HCT116 (cell line): ENCODE measurements at regions not wholly inside any gene's neighbourhood (a gene's known extent, or its start where the extent isn't known, plus 50 kb on each side); places are given as distances from the start of the nearest gene placed in this dataset.

ENCODE experiments used
- ATAC-seq: fragments of 200-7000 bp; cut with Tn5 transposase; 2 replicates; pipeline ENCODE4 v1.9.1; 2020; ENCODE audit warnings: mild to moderate bottlenecking, moderate library complexity
- BruUV-seq: library from RNA; stranded (reverse); fragments of 400-500 nt; replicated peaks from 2 replicates; lab custom pipeline; 2021; lab: Mats Ljungman, UMichigan
- CTCF ChIA-PET: fragments of 300-600 bp; sonication (Branson Sonifier 250); formaldehyde crosslinking; loops from one replicate; lab custom pipeline; 2021; ENCODE audit warnings: antibody characterized with exemption; lab: Charles Lee
- POLR2A ChIA-PET: fragments of 300-600, 350-600 bp; sonication (Branson Sonifier 250); formaldehyde crosslinking; loops from one replicate; lab custom pipeline; 2021; ENCODE audit warnings: antibody characterized with exemption; lab: Charles Lee
- RAD21 ChIA-PET, 2 experiments: fragments of 300-600 bp; sonication (Branson Sonifier 250); formaldehyde crosslinking; loops; one replicate each; lab custom pipeline; 2023; ENCODE audit warnings: low total read pairs in 2 of 2; ENCODE audit not compliant: uncharacterized antibody in 2 of 2, unreplicated experiment in 2 of 2, low non-redundant PET in 1 of 2; lab: Charles Lee
- DNase-seq: peaks from one replicate; pipeline ENCODE4 v3.0.0-alpha.2; 2010; ENCODE audit warnings: low read depth, low spot score
- H2AFZ ChIP-seq: fragments of 200-600 bp; shearing (Covaris generic), sonication (generic); 2 replicates; pipeline ENCODE4 v1.6.1; 2017; ENCODE audit warnings: low read depth, mixed run types, mixed read lengths, antibody characterized with exemption, low read length; ENCODE audit not compliant: poor library complexity, severe bottlenecking
- H3K27ac ChIP-seq: 2 replicates; pipeline ENCODE4 v1.5.1; 2012; ENCODE audit warnings: low read depth, low read length
- H3K27me3 ChIP-seq: fragments of 200-600 bp; sonication (generic); 2 replicates; pipeline ENCODE4 v1.6.1; 2016; ENCODE audit warnings: mixed run types, low read length, mixed read lengths; ENCODE audit not compliant: insufficient read depth
- H3K36me3 ChIP-seq, 2 experiments: fragments of 200-500 bp in 1 of 2; fragments of 200-600 bp in 1 of 2; sonication (Bioruptor generic) in 1 of 2; sonication (generic) in 1 of 2; 2 replicates each; pipeline versions ENCODE4 v1.5.1 to v1.6.1; 2014 to 2016; ENCODE audit warnings: low read length in 2 of 2, inconsistent platforms in 1 of 2, mixed read lengths in 1 of 2, mixed run types in 1 of 2; ENCODE audit not compliant: insufficient read depth in 2 of 2, control insufficient read depth in 1 of 2
- H3K4me1 ChIP-seq, 2 experiments: fragments of 200-600 bp in 1 of 2; sonication (generic) in 1 of 2; 2 replicates each; pipeline versions ENCODE4 v1.5.1 to v1.6.1; 2012 to 2017; ENCODE audit warnings: low read length in 2 of 2, inconsistent platforms in 1 of 2, mild to moderate bottlenecking in 1 of 2, mixed read lengths in 1 of 2, mixed run types in 1 of 2, moderate library complexity in 1 of 2; ENCODE audit not compliant: insufficient read depth in 2 of 2, control insufficient read depth in 1 of 2
- H3K4me2 ChIP-seq: fragments of 200-600 bp; sonication (generic); 2 replicates; pipeline ENCODE4 v1.6.1; 2017; ENCODE audit warnings: mixed run types, low read length, mixed read lengths
- H3K4me3 ChIP-seq, 2 experiments: fragments of 200-600 bp in 1 of 2; sonication (generic) in 1 of 2; replicated peaks in 1 of 2; 2 replicates each; pipeline ENCODE4 v1.5.1; 2011 to 2016; ENCODE audit warnings: low read length in 2 of 2, control low read depth in 1 of 2, low read depth in 1 of 2, mild to moderate bottlenecking in 1 of 2, mixed read lengths in 1 of 2, mixed run types in 1 of 2
- H3K79me2 ChIP-seq: fragments of 200-600 bp; sonication (generic); 2 replicates; pipeline ENCODE4 v1.6.1; 2017; ENCODE audit warnings: mild to moderate bottlenecking, mixed run types, low read length, moderate library complexity, mixed read lengths; ENCODE audit not compliant: insufficient read depth
- H3K9ac ChIP-seq: fragments of 200-600 bp; sonication (generic); 2 replicates; pipeline ENCODE4 v1.6.1; 2016; ENCODE audit warnings: low read length, mixed read lengths
- H3K9me2 ChIP-seq: fragments of 200-600 bp; sonication (generic), shearing (Covaris generic); 2 replicates; pipeline ENCODE4 v1.6.1; 2017; ENCODE audit warnings: mixed run types, mild to moderate bottlenecking, moderate library complexity; ENCODE audit not compliant: insufficient read depth
- H3K9me3 ChIP-seq, 2 experiments: fragments of 200-500 bp in 1 of 2; fragments of 200-600 bp in 1 of 2; sonication (Bioruptor generic) in 1 of 2; sonication (generic) in 1 of 2; 2 replicates each; pipeline ENCODE4 v1.6.1; 2014 to 2017; ENCODE audit warnings: low read length in 2 of 2, mixed read lengths in 2 of 2, inconsistent platforms in 1 of 2, low read depth in 1 of 2, mild to moderate bottlenecking in 1 of 2, mixed run types in 1 of 2, moderate library complexity in 1 of 2; ENCODE audit not compliant: control insufficient read depth in 1 of 2, insufficient read depth in 1 of 2
- H4K20me1 ChIP-seq: fragments of 200-600 bp; sonication (generic), shearing (Covaris generic); 2 replicates; pipeline ENCODE4 v1.6.1; 2017; ENCODE audit warnings: mixed run types, mild to moderate bottlenecking, moderate library complexity; ENCODE audit not compliant: insufficient read depth
- CEBPB ChIP-seq: IDR thresholded peaks from 2 replicates; pipeline ENCODE4 v1.6.1; 2012; ENCODE audit warnings: low read depth
- ELF1 ChIP-seq: IDR thresholded peaks from 2 replicates; pipeline ENCODE4 v1.6.1; 2012; ENCODE audit warnings: low read depth, borderline replicate concordance
- JUND ChIP-seq: IDR thresholded peaks from 2 replicates; pipeline ENCODE4 v1.6.1; 2012
- SIN3A ChIP-seq: IDR thresholded peaks from 2 replicates; pipeline ENCODE4 v1.6.1; 2012; ENCODE audit warnings: low read depth
- SP1 ChIP-seq: IDR thresholded peaks from 2 replicates; pipeline ENCODE4 v1.6.1; 2012; ENCODE audit warnings: low read depth
- TCF7L2 ChIP-seq: IDR thresholded peaks from 2 replicates; pipeline ENCODE4 v1.7.0; 2011; ENCODE audit warnings: borderline replicate concordance, inconsistent platforms; ENCODE audit not compliant: insufficient read depth, insufficient read length; ENCODE audit errors: extremely low read depth
- intact Hi-C: fragments of 100-400 bp; cut with micrococcal nuclease; formaldehyde crosslinking; loops from 2 replicates; pipeline ENCODE4 v1.10.0; 2022
- TF ChIP-seq, protein P1 (sequence below): IDR thresholded peaks from 2 replicates; pipeline ENCODE4 v1.6.1; 2012

DNA sequence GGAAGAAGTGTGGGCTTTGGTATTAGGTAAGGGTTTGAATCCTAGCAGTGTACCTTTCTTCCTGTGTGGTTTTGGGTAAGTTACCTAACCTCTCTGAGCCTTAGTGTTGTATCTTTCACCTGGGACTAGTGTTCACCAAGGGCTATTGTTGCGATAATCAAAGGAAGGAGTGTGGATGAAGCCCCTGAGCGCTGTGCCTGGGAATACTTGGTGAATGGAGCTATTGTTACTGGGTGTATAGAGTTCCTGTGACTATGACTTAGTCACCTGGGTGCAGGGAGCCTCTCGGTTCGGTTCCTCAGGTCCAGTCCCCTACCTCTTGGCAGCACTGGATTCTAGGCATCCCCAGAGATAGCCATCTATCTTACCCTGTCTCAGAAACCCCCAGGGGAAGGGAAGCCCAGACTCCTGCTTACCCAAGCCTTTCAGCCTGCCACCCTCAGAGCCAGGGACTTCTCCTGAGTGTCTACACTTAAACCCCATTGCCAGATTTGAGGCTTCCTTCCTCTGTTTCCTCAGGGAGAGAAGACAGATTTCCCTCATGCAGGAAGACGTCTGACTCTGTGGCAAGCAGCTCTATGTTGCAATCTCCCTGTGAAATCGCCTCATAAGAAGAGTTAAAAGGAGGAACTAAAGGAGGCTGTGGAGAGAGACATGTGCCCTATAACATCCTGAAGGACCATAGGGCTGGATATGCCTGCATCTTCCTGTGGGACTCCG, 181.0 kb upstream of the PITX1 start:
- Histone ChIP-seq H4K20me1 (no peaks in the 10 kb centered on the region), H3K9me2 (no peaks in the 10 kb centered on the region)
- no peak for TF ChIP-seq TCF7L2
- no peak for TF ChIP-seq JUND
- no peak for TF ChIP-seq SP1
- TF ChIP-seq SIN3A, result no peak
- TF ChIP-seq ELF1, result no peak
- TF ChIP-seq CEBPB, result no peak
- TF ChIP-seq, all 23 proteins: peak for 0
- no peak overlapping the region for H2AFZ ChIP-seq
- no peaks in the 10 kb centered on the region for H3K9me3 ChIP-seq
- no peaks in the 10 kb centered on the region for H3K4me1 ChIP-seq
- ATAC-seq (no peak), DNase-seq (no peak)
- H3K27ac ChIP-seq, result no peak overlapping the region
- POLR2A ChIA-PET, result no interaction called here
- H3K79me2 ChIP-seq, result no peaks in the 10 kb centered on the region
- intact Hi-C loops, result no loop called here
- no peak overlapping the region for H3K4me3 ChIP-seq
- CTCF ChIA-PET, result no interaction called here
- no peaks in the 10 kb centered on the region for H3K27me3 ChIP-seq
- BruUV-seq, result no TSS peak
- no peak overlapping the region for H3K4me2 ChIP-seq
- RAD21 ChIA-PET, result no interaction called here
- H3K36me3 ChIP-seq, result no peaks in the 10 kb centered on the region
- no peak overlapping the region for H3K9ac ChIP-seq

DNA sequence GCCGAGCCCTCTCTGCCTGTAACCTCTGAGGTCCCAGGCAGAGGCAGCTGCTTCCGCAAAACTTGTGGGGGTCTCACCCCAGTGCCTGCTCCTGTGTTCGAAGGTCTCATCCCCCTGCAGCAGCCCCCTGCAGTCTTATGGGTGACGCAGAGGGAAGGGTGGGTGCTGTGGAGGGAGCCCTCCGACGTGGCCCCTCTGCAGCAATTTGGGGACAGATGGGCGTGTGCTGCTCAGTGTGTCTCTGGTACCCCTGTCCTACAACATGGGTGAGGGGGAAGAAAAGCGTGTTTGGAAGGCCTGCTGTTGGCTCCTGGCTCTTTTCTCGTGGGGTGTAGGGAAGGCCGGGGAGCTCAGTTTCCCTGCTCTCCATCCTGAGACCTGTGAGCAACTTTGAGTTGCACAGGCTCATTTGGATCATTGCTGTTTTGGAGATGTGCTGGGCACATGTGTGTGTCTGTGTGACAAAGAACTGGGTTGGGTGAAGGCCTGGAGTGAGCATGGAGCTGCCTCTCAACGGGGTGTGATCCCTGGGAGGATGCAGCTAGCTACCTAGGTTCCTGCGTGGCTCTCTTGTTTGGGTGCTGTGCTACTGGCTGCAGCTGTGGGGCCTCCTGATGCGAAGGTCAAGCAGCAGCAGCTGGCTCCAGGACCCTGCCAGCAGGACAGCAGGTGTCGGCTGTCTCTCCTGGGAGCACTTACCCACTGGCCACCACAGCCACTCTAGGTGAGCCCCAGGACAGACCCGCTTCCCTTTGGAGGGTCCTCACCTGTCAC, 179.6 kb upstream of the PITX1 start:
- Histone ChIP-seq H3K27me3 (no peaks in the 10 kb centered on the region), H2AFZ (no peak overlapping the region), H3K9me2 (no peaks in the 10 kb centered on the region), H3K79me2 (no peaks in the 10 kb centered on the region), H3K4me2 (no peak overlapping the region), H3K9me3 (no peaks in the 10 kb centered on the region), H3K9ac (no peak overlapping the region), H3K4me1 (peaks cover 4 to 10% of the 10 kb centered on the region in 2 experiments), H3K36me3 (no peaks in the 10 kb centered on the region), H4K20me1 (no peaks in the 10 kb centered on the region), H3K4me3 (no peak overlapping the region), H3K27ac (no peak overlapping the region)
- RAD21 ChIA-PET, result no interaction called here
- TF ChIP-seq, protein P1, sequence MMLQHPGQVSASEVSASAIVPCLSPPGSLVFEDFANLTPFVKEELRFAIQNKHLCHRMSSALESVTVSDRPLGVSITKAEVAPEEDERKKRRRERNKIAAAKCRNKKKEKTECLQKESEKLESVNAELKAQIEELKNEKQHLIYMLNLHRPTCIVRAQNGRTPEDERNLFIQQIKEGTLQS, result no peak
- no TSS peak for BruUV-seq
- POLR2A ChIA-PET, result no interaction called here
- ATAC-seq (no peak), DNase-seq (no peak)
- intact Hi-C loops, result no loop called here
- CTCF ChIA-PET, result interaction anchor here (1.0 kb wide), 1 partner anchor 9 kb away, joined by 3 read pairs; no protein-coding TSS in a partner anchor
